ENCODE measurements at regions not wholly inside any gene's neighbourhood (a gene's known extent, or its start where the extent isn't known, plus 50 kb on each side); places are given as distances from the start of the nearest gene placed in this dataset.

GRCh38 chr4:184292877-184293276 is 75.2 kb upstream of the ENPP6 start:
- no peaks in the 10 kb centered on the region for H3K27me3 ChIP-seq (replicated peaks; ENCODE audit: control insufficient read depth, insufficient read depth, low read length)
- no peak for DNase-seq (ENCODE audit: extremely low read depth, insufficient read length)
- H3K36me3 ChIP-seq (ENCODE audit: control insufficient read depth, insufficient read depth, low read length), result no peaks in the 10 kb centered on the region
- no peak for TF ChIP-seq CTCF (IDR thresholded peaks at IDR 0.05; ENCODE audit: insufficient read depth, low read length, poor library complexity, severe bottlenecking)
- H3K4me3 ChIP-seq (replicated peaks; ENCODE audit: low read depth, low read length), result no peak overlapping the region

DNA sequence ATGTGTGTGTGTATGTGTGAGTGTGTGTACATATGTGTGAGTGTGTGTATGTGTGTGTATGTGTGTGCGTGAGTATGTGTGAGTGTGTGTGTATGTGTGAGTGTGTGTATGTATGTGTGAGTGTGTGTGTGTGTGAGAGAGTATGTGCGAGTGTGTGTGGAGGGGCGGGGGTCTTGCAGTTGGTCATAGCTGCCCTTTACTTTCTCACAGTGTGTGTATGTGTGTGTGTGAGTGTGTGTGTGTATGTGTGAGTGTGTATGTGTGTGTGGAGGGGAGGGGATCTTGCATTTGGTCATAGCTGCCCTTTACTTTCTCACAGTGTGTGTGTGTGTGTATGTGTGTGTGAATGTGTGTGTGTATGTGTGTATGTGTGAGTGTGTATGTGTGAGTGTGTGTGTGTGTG is 74.8 kb upstream of the ENPP6 start:
- DNase-seq (ENCODE audit: extremely low read depth, insufficient read length), result no peak
- Histone ChIP-seq H3K27me3 (replicated peaks; ENCODE audit: control insufficient read depth, insufficient read depth, low read length) (no peaks in the 10 kb centered on the region), H3K36me3 (ENCODE audit: control insufficient read depth, insufficient read depth, low read length) (no peaks in the 10 kb centered on the region), H3K4me3 (replicated peaks; ENCODE audit: low read depth, low read length) (no peak overlapping the region)
- no peak for TF ChIP-seq CTCF (IDR thresholded peaks at IDR 0.05; ENCODE audit: insufficient read depth, low read length, poor library complexity, severe bottlenecking)

DNA sequence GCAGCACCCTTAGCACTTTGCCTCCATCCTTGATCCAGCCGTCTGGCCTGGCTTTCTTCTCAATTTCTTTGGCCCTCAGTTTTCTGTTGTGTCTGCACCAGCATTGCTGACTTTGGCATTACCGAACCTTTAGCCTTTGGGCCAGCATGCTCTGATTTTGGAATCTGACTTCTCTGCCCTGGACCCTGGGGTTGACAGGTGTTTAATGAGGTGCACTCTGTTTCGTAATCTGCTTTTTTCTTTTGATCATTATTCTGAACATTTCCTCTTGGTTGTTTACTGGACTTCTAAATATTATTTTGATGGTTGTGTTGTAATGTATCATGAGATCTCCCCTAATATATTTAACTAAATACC is 71.5 kb upstream of the ENPP6 start:
- Histone ChIP-seq H3K4me3 (replicated peaks; ENCODE audit: low read depth, low read length) (no peak overlapping the region; the same call in 1 of the 2 replicates), H3K36me3 (ENCODE audit: control insufficient read depth, insufficient read depth, low read length) (no peaks in the 10 kb centered on the region), H3K27me3 (replicated peaks; ENCODE audit: control insufficient read depth, insufficient read depth, low read length) (no peaks in the 10 kb centered on the region)
- TF ChIP-seq CTCF (IDR thresholded peaks at IDR 0.05; ENCODE audit: insufficient read depth, low read length, poor library complexity, severe bottlenecking), result no peak
- DNase-seq (ENCODE audit: extremely low read depth, insufficient read length), result no peak

DNA sequence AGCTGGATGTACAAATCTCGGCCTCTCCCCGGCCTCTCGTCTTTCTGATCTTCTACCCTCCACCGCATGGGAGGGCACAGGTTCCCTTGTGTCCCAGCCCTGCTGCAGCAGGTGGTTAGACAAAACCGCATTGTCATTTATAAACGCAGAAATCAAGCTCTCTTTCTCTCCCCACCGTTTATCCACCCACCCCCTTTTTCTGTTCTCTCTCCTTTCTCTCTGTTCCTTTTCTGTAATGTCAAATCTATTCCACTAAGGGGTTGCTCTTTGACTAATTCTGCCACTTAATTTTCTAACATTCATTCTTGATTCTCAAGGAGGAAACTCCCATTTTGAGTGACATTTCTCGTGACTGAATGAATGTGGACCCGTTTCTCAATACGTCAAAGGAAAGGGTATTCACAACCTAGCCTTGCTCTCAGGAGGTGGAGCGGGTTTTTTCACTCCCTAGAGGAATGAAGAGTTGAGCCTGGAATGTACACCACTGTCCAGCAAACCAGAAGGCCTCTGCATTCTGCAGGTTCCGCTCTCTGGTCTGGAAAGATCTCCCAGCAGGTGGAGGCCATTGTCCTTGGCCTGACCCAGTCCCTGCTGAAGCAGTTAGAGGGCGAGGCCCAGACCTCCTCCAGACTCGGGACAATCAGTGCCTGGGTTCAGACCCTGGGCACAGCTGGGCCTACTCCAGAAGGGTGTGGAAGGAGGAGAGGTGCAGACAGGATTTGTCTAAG is 70.9 kb upstream of the ENPP6 start:
- Histone ChIP-seq H3K36me3 (ENCODE audit: control insufficient read depth, insufficient read depth, low read length) (no peaks in the 10 kb centered on the region), H3K27me3 (replicated peaks; ENCODE audit: control insufficient read depth, insufficient read depth, low read length) (no peaks in the 10 kb centered on the region), H3K4me3 (replicated peaks; ENCODE audit: low read depth, low read length) (peak overlapping the region; percentile 35)
- no peak for TF ChIP-seq CTCF (IDR thresholded peaks at IDR 0.05; ENCODE audit: insufficient read depth, low read length, poor library complexity, severe bottlenecking)
- DNase-seq (ENCODE audit: extremely low read depth, insufficient read length), result peak; percentile 78

DNA sequence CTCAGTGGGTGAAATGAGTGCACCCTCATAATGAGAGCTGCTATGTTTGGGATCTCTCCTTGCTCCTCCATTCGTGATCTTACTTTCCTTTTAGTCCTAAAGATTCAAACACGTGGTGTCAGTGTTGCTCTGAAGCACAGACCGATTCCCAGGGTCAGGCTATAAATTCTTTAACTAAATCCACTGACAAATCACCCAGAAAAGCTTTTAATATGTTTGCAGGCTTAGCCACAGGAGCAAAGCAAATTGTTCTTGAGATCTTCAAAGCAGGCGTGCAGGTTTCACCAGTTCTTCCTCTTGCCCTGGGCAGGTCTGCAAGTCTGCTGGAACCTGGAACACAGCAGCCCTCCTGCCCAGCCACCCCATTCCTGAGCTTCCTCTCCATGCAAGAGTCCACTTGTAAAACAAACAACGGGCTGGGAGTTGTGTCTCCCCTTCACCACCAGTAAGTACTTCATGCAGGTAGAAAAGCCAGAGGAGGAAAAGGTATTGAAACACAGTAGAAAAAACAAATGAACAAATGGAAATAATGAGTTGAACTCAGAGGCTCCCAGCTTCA is 70.1 kb upstream of the ENPP6 start:
- peak; percentile 55 for DNase-seq (ENCODE audit: extremely low read depth, insufficient read length)
- peak overlapping the region; percentile 35 for H3K4me3 ChIP-seq (replicated peaks; ENCODE audit: low read depth, low read length)
- no peak for TF ChIP-seq CTCF (IDR thresholded peaks at IDR 0.05; ENCODE audit: insufficient read depth, low read length, poor library complexity, severe bottlenecking)
- H3K27me3 ChIP-seq (replicated peaks; ENCODE audit: control insufficient read depth, insufficient read depth, low read length), result no peaks in the 10 kb centered on the region
- H3K36me3 ChIP-seq (ENCODE audit: control insufficient read depth, insufficient read depth, low read length), result no peaks in the 10 kb centered on the region
